ENCODE measurements at regions not wholly inside any gene's neighbourhood (a gene's known extent, or its start where the extent isn't known, plus 50 kb on each side); places are given as distances from the start of the nearest gene placed in this dataset.

DNA sequence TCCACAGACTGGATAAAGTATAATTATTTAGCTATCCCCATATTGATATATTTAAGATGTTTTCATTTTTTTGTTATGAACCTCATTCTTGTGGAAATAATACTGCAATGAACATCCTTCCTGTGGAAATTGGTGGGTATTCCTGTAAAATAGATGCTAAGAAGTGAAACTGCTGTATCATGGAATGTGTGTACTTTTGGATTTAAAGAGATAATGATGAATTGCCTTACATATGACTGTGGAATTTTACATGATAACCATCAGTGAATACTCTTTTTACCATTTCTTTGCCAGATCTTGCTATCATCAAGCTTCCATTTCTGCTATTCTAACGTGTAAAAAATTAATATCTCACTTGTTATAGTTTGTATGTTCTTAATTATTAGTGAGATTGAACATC lies 847.9 kb downstream of the EFNA5 start:
- TF ChIP-seq, protein P1, sequence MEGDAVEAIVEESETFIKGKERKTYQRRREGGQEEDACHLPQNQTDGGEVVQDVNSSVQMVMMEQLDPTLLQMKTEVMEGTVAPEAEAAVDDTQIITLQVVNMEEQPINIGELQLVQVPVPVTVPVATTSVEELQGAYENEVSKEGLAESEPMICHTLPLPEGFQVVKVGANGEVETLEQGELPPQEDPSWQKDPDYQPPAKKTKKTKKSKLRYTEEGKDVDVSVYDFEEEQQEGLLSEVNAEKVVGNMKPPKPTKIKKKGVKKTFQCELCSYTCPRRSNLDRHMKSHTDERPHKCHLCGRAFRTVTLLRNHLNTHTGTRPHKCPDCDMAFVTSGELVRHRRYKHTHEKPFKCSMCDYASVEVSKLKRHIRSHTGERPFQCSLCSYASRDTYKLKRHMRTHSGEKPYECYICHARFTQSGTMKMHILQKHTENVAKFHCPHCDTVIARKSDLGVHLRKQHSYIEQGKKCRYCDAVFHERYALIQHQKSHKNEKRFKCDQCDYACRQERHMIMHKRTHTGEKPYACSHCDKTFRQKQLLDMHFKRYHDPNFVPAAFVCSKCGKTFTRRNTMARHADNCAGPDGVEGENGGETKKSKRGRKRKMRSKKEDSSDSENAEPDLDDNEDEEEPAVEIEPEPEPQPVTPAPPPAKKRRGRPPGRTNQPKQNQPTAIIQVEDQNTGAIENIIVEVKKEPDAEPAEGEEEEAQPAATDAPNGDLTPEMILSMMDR (IDR thresholded peaks at IDR 0.05): no peak
- TF ChIP-seq POLR2AphosphoS5 (IDR thresholded peaks at IDR 0.05) (no peak), POLR2A (IDR thresholded peaks at IDR 0.05) (no peak)
